ENCODE measurements at regions not wholly inside any gene's neighbourhood (a gene's known extent, or its start where the extent isn't known, plus 50 kb on each side); places are given as distances from the start of the nearest gene placed in this dataset.

GRCh38 chr22:49367041-49367697, 460.5 kb downstream of the BRD1 start:
- DNase-seq (ENCODE audit: extremely low read depth in 1 of 2, low read depth in 1 of 2), result no peak

GRCh38 chr22:49366437-49366836, 461.2 kb downstream of the BRD1 start:
- no peak for DNase-seq (ENCODE audit: extremely low read depth in 1 of 2, low read depth in 1 of 2)

GRCh38 chr22:49365910-49366309, 461.8 kb downstream of the BRD1 start:
- no peak for DNase-seq (ENCODE audit: extremely low read depth in 1 of 2, low read depth in 1 of 2)

GRCh38 chr22:49365191-49365837, 462.4 kb downstream of the BRD1 start:
- no peak for DNase-seq (ENCODE audit: extremely low read depth in 1 of 2, low read depth in 1 of 2)

GRCh38 chr22:49364398-49364797, 463.3 kb downstream of the BRD1 start:
- DNase-seq (ENCODE audit: extremely low read depth in 1 of 2, low read depth in 1 of 2), result no peak

DNA sequence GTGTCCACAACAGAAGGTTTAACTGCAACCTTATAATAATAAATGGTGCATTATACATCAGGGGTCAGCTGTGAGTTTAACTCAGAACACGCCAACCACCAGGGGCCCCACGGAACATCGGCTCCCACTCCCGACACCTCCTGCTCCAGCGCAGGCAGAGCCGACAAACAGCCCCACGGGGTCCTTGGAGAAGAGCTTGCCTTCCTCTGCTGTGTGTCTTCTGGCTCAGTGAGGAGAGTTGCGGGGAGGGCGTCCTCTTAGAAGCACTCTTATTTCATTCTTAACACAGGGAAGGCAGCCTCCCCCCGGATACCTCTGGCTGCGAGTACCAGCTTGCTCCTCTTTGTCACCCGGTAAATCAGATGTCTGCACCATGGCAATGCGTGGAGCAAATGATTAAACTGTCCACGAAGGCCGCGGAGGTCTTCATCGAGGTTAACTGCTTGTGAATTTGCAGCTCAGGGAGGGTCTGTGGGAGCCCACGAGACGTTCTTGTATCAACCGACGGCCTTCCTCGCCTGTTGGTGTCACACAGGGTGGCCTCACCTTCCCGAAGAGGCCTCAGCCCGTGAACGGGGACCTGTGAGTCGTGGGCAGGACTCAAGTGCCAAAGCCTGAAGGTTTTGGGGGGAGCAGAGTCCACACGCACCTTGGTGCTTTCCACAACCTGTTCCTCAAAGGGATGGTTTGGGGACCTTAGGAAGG, 464.0 kb downstream of the BRD1 start:
- no peak for DNase-seq (ENCODE audit: extremely low read depth in 1 of 2, low read depth in 1 of 2)

DNA sequence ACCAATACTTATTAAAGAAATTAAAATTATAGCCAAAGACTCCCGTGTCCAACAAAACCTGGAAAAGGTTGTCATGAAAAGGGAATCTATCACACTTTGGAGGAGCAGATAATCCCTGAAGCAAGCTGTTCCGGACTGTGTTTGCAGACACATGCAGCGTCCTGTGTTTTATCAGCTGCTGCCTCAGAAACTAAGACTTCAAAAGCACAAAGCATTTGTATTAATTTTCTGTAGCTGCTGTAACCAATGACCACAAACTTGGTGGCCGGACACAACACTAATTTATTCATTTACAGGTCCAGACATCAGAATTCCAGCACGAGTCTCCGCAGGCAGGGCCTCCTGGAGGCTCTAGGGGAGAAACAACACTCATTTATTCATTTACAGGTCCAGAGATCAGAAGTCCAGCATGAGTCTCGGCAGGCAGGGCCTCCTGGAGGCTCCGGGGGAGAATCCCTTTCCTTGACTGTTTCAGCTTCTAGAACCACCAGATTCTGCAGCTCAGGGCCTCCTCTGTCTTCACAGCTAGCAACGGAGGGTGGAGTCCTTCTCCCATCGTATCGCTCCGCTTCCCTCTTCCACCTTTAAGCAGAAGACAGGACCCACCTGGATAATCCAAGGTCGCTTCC, 465.3 kb downstream of the BRD1 start:
- DNase-seq (ENCODE audit: extremely low read depth in 1 of 2, low read depth in 1 of 2), result no peak

- DNase-seq (ENCODE audit: extremely low read depth in 1 of 2, low read depth in 1 of 2), result no peak
Measured at GRCh38 chr22:49361164-49361563, 466.5 kb downstream of the BRD1 start.

DNA sequence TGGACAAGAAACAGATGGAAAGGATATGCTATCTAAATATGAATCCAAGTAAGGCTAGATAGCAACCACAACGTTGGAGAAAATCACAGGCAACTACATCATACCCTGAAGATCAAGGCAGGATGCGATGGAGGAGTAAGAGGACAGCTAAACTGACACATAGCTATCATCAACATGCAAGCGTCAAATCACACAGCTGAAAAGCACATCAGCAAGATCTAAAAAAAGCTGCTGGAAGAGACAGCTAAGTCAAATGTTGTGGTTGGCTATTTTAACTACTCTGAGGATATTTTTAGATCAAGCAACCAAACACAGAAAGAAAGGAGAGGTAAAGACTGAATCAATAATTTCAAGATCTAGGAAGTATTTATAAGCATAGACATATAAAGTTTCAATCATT, 466.9 kb downstream of the BRD1 start:
- no peak for DNase-seq (ENCODE audit: extremely low read depth in 1 of 2, low read depth in 1 of 2)

- no peak for DNase-seq (ENCODE audit: extremely low read depth in 1 of 2, low read depth in 1 of 2)
Measured at GRCh38 chr22:49359076-49359475, 468.6 kb downstream of the BRD1 start.

DNA sequence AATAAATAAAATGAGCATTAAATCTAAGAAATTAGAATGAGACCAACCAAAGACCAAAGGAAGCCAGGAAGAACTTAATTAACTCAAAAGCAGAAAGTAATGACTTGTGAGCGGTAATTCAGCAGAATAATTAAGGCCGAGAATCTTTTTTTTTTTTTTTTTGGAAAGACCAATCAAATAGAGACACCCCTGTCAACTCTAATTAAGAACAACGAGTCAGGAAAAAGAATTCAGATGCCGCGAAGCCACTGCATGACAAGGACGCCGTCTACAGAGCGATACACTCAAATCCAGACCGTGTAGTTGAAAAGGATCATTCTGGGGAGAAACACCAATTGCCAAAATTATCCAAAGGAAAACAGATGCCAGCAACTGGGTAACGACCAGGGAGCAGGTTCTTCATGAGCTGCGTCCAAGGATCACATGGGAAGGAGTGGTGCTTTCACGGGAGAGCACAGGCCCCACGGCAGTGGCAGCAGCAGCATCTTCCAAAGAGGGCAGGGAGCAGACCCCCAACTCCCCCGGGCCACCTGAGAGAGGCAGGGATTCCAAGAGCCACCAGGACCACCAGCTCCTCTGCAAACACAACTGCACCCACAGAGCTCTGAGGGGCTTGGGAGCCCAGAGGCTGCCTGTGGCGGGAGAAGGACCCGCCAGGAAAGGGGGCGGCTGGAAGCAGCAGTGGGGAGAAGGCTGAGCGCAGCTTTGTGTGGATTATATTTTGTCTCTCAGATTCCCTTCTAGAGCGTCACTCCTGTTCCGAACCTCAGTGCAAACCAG, 469.8 kb downstream of the BRD1 start:
- DNase-seq (ENCODE audit: extremely low read depth in 1 of 2, low read depth in 1 of 2), result no peak

GRCh38 chr22:49356428-49356827, 471.2 kb downstream of the BRD1 start:
- no peak for DNase-seq (ENCODE audit: extremely low read depth in 1 of 2, low read depth in 1 of 2)

DNA sequence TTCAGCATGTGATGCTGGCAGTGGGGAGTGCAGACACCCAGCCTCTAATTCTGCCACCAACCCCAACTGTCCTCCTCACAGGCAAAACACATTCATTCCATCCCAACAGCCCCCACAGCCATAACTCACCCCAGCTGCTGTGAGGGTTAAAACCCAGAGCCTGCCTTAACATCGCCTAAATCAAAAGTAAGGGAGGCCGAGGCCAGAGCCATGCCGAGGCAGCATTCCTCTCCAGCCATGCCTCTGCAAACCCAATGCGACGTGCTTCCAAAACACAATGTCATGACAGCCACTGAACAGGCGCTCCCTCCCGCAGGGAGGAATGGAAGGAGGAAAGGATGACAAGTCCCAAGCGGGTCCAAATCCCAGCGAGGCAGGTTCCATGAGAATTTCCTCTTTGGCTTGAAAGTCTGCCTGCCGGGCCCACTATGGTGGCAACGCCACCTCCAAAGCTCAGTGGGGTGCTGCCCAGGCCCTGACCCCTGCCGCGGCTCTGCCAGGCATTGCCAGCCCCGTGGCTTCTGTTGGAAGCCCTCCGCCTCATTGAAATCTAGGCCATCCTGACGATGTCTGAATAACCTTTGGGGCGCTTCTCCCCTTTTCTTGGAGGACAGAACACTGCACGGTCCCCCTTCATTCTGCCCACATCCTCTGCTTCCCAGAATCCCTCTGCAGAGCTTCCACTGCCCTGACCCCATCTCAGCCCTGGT, 472.3 kb downstream of the BRD1 start:
- no peak for DNase-seq (ENCODE audit: extremely low read depth in 1 of 2, low read depth in 1 of 2)

GRCh38 chr22:49354516-49355210, 473.0 kb downstream of the BRD1 start:
- DNase-seq (ENCODE audit: extremely low read depth in 1 of 2, low read depth in 1 of 2), result no peak

- DNase-seq (ENCODE audit: extremely low read depth in 1 of 2, low read depth in 1 of 2), result no peak
Measured at GRCh38 chr22:49353235-49353634, 474.4 kb downstream of the BRD1 start.

- no peak for DNase-seq (ENCODE audit: extremely low read depth in 1 of 2, low read depth in 1 of 2)
Measured at GRCh38 chr22:49352361-49353169, 475.1 kb downstream of the BRD1 start.

- no peak for DNase-seq (ENCODE audit: extremely low read depth in 1 of 2, low read depth in 1 of 2)
Measured at GRCh38 chr22:49351761-49352227, 475.9 kb downstream of the BRD1 start.

DNA sequence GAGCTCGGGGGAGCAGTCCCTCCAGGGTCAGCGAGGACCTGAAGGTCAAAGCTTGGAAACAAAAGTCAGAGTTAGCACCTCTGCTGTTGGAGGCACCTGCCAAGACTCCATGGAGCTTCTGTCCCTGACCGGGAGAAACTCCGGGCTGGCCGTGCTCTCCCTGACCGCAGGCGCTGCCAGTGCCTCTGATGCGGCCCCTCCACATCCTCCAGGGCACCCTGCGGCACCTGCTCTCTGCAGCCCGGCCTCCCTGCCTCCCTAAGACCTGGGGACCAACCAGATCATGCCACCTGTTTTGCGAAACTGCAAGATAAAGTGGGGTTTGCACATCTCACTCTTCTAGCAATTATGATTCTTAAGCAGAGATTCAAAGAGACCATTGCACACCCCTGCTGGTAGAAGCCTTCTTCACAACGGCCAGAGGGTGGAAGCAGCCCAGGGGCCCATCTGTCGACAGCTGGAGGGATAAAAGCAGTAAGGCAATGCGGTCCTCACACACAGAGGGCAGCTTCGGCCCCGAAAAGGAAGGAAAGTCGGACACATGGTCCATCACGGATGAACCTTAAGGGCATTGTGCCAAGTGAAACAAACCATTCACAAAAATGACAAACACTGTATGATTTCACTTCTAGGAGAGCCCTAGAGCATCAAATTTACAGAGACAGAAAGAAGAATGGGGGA, 477.1 kb downstream of the BRD1 start:
- DNase-seq (ENCODE audit: extremely low read depth in 1 of 2, low read depth in 1 of 2), result no peak
